ENCODE measurements at regions not wholly inside any gene's neighbourhood (a gene's known extent, or its start where the extent isn't known, plus 50 kb on each side); places are given as distances from the start of the nearest gene placed in this dataset.

DNA sequence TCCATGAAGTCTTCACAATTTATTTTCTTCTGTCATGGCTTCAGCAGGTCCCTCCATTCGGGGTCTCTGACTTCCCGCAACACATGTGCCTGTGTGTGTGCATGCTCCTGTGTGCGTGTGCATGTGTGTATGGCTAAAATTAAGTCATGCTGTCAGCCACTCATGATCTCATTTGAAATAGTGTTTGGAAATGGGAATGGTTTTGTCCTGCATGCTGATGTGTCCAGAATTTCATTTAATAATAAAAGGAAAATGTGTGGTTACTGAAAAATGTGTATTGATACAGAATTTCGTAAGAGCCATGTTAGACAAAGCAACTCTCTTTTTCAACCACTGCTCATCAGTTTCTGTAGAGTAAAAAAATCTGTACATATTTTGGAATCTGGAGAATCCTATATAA lies 123.8 kb upstream of the PRDX6 start:
- ATAC-seq (ENCODE audit: insufficient read depth, low FRiP score), result no peak
- H3K9ac ChIP-seq (ENCODE audit: insufficient read depth in 1 of 2, low read length in 2 of 2), result no peak overlapping the region
- H3K4me3 ChIP-seq, result no peak overlapping the region

DNA sequence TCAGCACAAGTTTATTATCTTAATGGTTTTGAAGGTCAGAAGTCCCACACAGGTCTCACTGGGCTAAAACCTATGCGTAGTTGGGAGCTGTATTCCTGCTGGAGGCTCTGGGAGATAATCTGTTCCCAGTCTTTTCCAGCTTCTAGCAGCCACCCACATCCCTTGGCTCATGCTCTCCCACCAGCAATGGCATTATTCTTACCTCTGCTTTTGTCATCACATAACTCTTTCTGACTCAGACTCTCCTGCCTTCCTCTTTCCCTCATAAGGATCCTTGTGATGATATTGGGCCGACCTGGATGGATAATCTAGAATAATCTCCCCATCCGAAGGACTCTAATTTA lies 122.2 kb upstream of the PRDX6 start:
- 96 to 99% methylated on average over 3 of the region's 3 CpGs for WGBS, 2 donors
- no peak for DNase-seq

More for the DNA sequence above, 123.8 kb upstream of the PRDX6 start:
- no peaks in the 10 kb centered on the region for H3K27me3 ChIP-seq (ENCODE audit: control insufficient read depth in 3 of 3, insufficient read depth in 3 of 3, low read length in 2 of 3)
- TF ChIP-seq, protein P1, sequence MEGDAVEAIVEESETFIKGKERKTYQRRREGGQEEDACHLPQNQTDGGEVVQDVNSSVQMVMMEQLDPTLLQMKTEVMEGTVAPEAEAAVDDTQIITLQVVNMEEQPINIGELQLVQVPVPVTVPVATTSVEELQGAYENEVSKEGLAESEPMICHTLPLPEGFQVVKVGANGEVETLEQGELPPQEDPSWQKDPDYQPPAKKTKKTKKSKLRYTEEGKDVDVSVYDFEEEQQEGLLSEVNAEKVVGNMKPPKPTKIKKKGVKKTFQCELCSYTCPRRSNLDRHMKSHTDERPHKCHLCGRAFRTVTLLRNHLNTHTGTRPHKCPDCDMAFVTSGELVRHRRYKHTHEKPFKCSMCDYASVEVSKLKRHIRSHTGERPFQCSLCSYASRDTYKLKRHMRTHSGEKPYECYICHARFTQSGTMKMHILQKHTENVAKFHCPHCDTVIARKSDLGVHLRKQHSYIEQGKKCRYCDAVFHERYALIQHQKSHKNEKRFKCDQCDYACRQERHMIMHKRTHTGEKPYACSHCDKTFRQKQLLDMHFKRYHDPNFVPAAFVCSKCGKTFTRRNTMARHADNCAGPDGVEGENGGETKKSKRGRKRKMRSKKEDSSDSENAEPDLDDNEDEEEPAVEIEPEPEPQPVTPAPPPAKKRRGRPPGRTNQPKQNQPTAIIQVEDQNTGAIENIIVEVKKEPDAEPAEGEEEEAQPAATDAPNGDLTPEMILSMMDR (IDR thresholded peaks at IDR 0.05; ENCODE audit: control extremely low read depth, extremely low read depth), result no peak
- H3K36me3 ChIP-seq (ENCODE audit: control insufficient read depth in 4 of 4, insufficient read depth in 4 of 4, low read length in 4 of 4), result no peaks in the 10 kb centered on the region
- no peaks in the 10 kb centered on the region for H3K4me1 ChIP-seq (ENCODE audit: control insufficient read depth in 5 of 5, insufficient read depth in 5 of 5, low read length in 5 of 5)
- H3K9me3 ChIP-seq (ENCODE audit: control insufficient read depth in 4 of 4, insufficient read depth in 3 of 4, low read length in 3 of 4), result peaks cover 0 to 6% (median under 1%) of the 10 kb centered on the region in 4 donors
- no peak overlapping the region for H3K27ac ChIP-seq (ENCODE audit: low read depth in 1 of 2, low read length in 1 of 2)
- no peak for DNase-seq
- WGBS, 2 donors, result 96 to 97% methylated on average over 4 of the region's 4 CpGs

DNA sequence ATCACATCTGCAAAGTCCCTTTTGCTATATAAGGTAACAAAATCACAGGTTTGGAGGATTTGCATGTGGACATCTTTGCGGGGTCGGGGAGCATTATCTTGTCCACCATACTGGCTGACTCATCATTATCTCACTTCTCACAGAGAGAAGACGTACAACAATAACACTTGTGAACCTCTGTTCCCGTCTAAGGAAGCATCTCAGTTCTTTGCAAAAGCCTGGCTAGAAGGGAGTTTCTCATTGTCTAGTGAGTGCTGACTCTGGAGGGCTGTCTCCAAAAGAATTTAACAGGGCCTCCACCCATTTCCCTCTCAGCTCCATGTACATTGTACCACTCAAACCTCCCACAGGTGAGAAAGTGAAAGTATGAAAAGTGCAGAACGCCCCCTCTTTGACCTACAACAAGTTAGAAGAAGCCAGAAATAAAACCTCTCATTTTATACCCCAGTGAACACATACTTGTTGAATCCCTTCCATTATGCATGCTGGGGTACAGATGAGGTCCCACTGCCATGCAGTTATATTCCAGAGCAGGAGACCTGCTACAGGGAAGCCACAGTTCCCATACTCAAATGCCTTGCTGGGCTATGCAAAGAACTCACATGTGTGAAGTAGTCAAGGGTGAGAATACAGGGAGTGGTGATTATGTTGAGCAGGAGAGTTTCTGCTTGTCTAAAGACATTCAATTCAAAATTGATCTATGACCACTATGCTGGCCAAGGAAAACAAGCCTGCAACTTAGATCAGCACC lies 121.7 kb upstream of the PRDX6 start:
- no peak overlapping the region for H3K4me3 ChIP-seq
- DNase-seq (no peak), ATAC-seq (ENCODE audit: insufficient read depth, low FRiP score) (no peak)
- H3K27me3 ChIP-seq (ENCODE audit: control insufficient read depth in 3 of 3, insufficient read depth in 3 of 3, low read length in 2 of 3), result no peaks in the 10 kb centered on the region
- H3K9me3 ChIP-seq (ENCODE audit: control insufficient read depth in 4 of 4, insufficient read depth in 3 of 4, low read length in 3 of 4), result peaks cover 0 to 6% (median under 1%) of the 10 kb centered on the region in 4 donors
- no peak overlapping the region for H3K9ac ChIP-seq (ENCODE audit: insufficient read depth in 1 of 2, low read length in 2 of 2)
- TF ChIP-seq, protein P1 (IDR thresholded peaks at IDR 0.05; ENCODE audit: control extremely low read depth, extremely low read depth), result no peak
- H3K4me1 ChIP-seq (ENCODE audit: control insufficient read depth in 5 of 5, insufficient read depth in 5 of 5, low read length in 5 of 5), result no peaks in the 10 kb centered on the region
- no peak overlapping the region for H3K27ac ChIP-seq (ENCODE audit: low read depth in 1 of 2, low read length in 1 of 2)
- WGBS, 2 donors, result 79 to 89% methylated on average over 5 of the region's 5 CpGs
- H3K36me3 ChIP-seq (ENCODE audit: control insufficient read depth in 4 of 4, insufficient read depth in 4 of 4, low read length in 4 of 4), result no peaks in the 10 kb centered on the region

More for the DNA sequence above, 122.2 kb upstream of the PRDX6 start:
- TF ChIP-seq, protein P1 (IDR thresholded peaks at IDR 0.05; ENCODE audit: control extremely low read depth, extremely low read depth), result no peak
- Histone ChIP-seq H3K27ac (ENCODE audit: low read depth in 1 of 2, low read length in 1 of 2) (no peak overlapping the region), H3K4me1 (ENCODE audit: control insufficient read depth in 5 of 5, insufficient read depth in 5 of 5, low read length in 5 of 5) (no peaks in the 10 kb centered on the region), H3K4me3 (no peak overlapping the region), H3K9me3 (ENCODE audit: control insufficient read depth in 4 of 4, insufficient read depth in 3 of 4, low read length in 3 of 4) (peaks cover 0 to 6% (median under 1%) of the 10 kb centered on the region in 4 donors), H3K9ac (ENCODE audit: insufficient read depth in 1 of 2, low read length in 2 of 2) (no peak overlapping the region), H3K36me3 (ENCODE audit: control insufficient read depth in 4 of 4, insufficient read depth in 4 of 4, low read length in 4 of 4) (no peaks in the 10 kb centered on the region), H3K27me3 (ENCODE audit: control insufficient read depth in 3 of 3, insufficient read depth in 3 of 3, low read length in 2 of 3) (no peaks in the 10 kb centered on the region)
- ATAC-seq (ENCODE audit: insufficient read depth, low FRiP score), result no peak

Data from lung (tissue), 11 donors.